DOHH2 (cell line): ENCODE measurements at regions not wholly inside any gene's neighbourhood (a gene's known extent, or its start where the extent isn't known, plus 50 kb on each side); places are given as distances from the start of the nearest gene placed in this dataset.

Experiments used
- H3F3A ChIP-seq: fragments of 200-600 bp; sonication (generic), shearing (Covaris generic); 2 replicates; pipeline ENCODE4 v1.6.0; 2016; ENCODE audit warnings: antibody characterized with exemption, mild to moderate bottlenecking; ENCODE audit not compliant: control insufficient read depth, insufficient read depth
- H3K27ac ChIP-seq: fragments of 200-600 bp; sonication (generic); 2 replicates; pipeline ENCODE4 v1.5.1; 2014; ENCODE audit warnings: low read depth, mild to moderate bottlenecking, low read length, moderate library complexity
- H3K27me3 ChIP-seq: fragments of 200-600 bp; sonication (generic); 2 replicates; pipeline ENCODE4 v1.6.1; 2014; ENCODE audit warnings: mild to moderate bottlenecking, low read length, mixed read lengths; ENCODE audit not compliant: control insufficient read depth
- H3K36me3 ChIP-seq: fragments of 200-600 bp; sonication (generic); 2 replicates; pipeline ENCODE4 v1.6.1; 2014; ENCODE audit warnings: mild to moderate bottlenecking, low read length, moderate library complexity, mixed read lengths; ENCODE audit not compliant: control insufficient read depth
- H3K4me1 ChIP-seq: fragments of 200-600 bp; sonication (generic); 2 replicates; pipeline ENCODE4 v1.6.1; 2014; ENCODE audit warnings: mild to moderate bottlenecking, low read length, mixed read lengths; ENCODE audit not compliant: control insufficient read depth
- H3K4me2 ChIP-seq: fragments of 200-600 bp; sonication (generic); 2 replicates; pipeline ENCODE4 v1.6.0; 2014; ENCODE audit warnings: mild to moderate bottlenecking, low read length, moderate library complexity
- H3K4me3 ChIP-seq: fragments of 200-600 bp; sonication (generic); 2 replicates; pipeline ENCODE4 v1.5.1; 2014; ENCODE audit warnings: mild to moderate bottlenecking, low read length, mixed read lengths
- H3K79me2 ChIP-seq: fragments of 200-600 bp; sonication (generic); 2 replicates; pipeline ENCODE4 v1.6.1; 2014; ENCODE audit warnings: mild to moderate bottlenecking, low read length, mixed read lengths; ENCODE audit not compliant: control insufficient read depth
- H3K9me2 ChIP-seq: fragments of 200-600 bp; sonication (generic); replicated peaks from 2 replicates; pipeline ENCODE4 v1.6.1; 2014; ENCODE audit warnings: mild to moderate bottlenecking, low read length, mixed read lengths; ENCODE audit not compliant: control insufficient read depth
- H3K9me3 ChIP-seq: fragments of 200-600 bp; sonication (generic); 2 replicates; pipeline ENCODE4 v1.6.1; 2014; ENCODE audit warnings: antibody characterized with exemption, low read length, mixed read lengths; ENCODE audit not compliant: control insufficient read depth, insufficient read depth
- H4K20me1 ChIP-seq: fragments of 200-600 bp; sonication (generic); 2 replicates; pipeline ENCODE4 v1.6.0; 2014; ENCODE audit warnings: low read depth, mild to moderate bottlenecking, antibody characterized with exemption, low read length, moderate library complexity; ENCODE audit not compliant: control insufficient read depth, insufficient read depth
- CTCF ChIP-seq: fragments of 200-600 bp; sonication (generic); IDR thresholded peaks from one replicate; pipeline ENCODE4 v1.5.1; 2014; ENCODE audit warnings: antibody characterized with exemption, mild to moderate bottlenecking, low read depth, low read length; ENCODE audit not compliant: poor library complexity, severe bottlenecking
- EZH2phosphoT487 ChIP-seq: fragments of 200-600 bp; sonication (generic); IDR thresholded peaks from 2 replicates; pipeline ENCODE4 v1.6.1; 2017; ENCODE audit warnings: borderline replicate concordance, mild to moderate bottlenecking, antibody characterized with exemption, low read length, moderate library complexity, mixed read lengths

- H3F3A ChIP-seq = no peaks in the 10 kb centered on the region
- H3K4me1 ChIP-seq = no peaks in the 10 kb centered on the region
- no peak overlapping the region for H3K27ac ChIP-seq
- TF ChIP-seq CTCF (no peak), EZH2phosphoT487 (no peak)
- no peaks in the 10 kb centered on the region for H3K36me3 ChIP-seq
- H4K20me1 ChIP-seq = no peaks in the 10 kb centered on the region
- H3K9me2 ChIP-seq = no peaks in the 10 kb centered on the region
- H3K4me3 ChIP-seq = no peak overlapping the region
- no peaks in the 10 kb centered on the region for H3K27me3 ChIP-seq
- H3K4me2 ChIP-seq = no peak overlapping the region
- H3K79me2 ChIP-seq = no peaks in the 10 kb centered on the region
- H3K9me3 ChIP-seq = no peaks in the 10 kb centered on the region
Measured at GRCh38 chr10:36038316-36038955, 396.3 kb upstream of the FZD8 start.

- Histone ChIP-seq H3F3A (no peaks in the 10 kb centered on the region), H3K4me3 (no peak overlapping the region), H3K27ac (no peak overlapping the region), H3K36me3 (no peaks in the 10 kb centered on the region), H3K4me2 (no peak overlapping the region), H3K79me2 (no peaks in the 10 kb centered on the region), H3K27me3 (no peaks in the 10 kb centered on the region), H4K20me1 (no peaks in the 10 kb centered on the region), H3K9me3 (no peaks in the 10 kb centered on the region), H3K4me1 (no peaks in the 10 kb centered on the region), H3K9me2 (no peaks in the 10 kb centered on the region)
- no peak for TF ChIP-seq EZH2phosphoT487
- no peak for TF ChIP-seq CTCF
Measured at GRCh38 chr10:36036137-36036536, 394.0 kb upstream of the FZD8 start.

GRCh38 chr10:36033808-36034207 lies 391.7 kb upstream of the FZD8 start:
- no peaks in the 10 kb centered on the region for H3F3A ChIP-seq
- no peaks in the 10 kb centered on the region for H3K36me3 ChIP-seq
- no peak overlapping the region for H3K27ac ChIP-seq
- H3K4me3 ChIP-seq = no peak overlapping the region
- no peaks in the 10 kb centered on the region for H3K27me3 ChIP-seq
- no peaks in the 10 kb centered on the region for H4K20me1 ChIP-seq
- H3K9me2 ChIP-seq = no peaks in the 10 kb centered on the region
- no peak overlapping the region for H3K4me2 ChIP-seq
- H3K4me1 ChIP-seq = no peaks in the 10 kb centered on the region
- no peaks in the 10 kb centered on the region for H3K9me3 ChIP-seq
- TF ChIP-seq CTCF (no peak), EZH2phosphoT487 (no peak)
- H3K79me2 ChIP-seq = no peaks in the 10 kb centered on the region
